Skeletal muscle tissue (tissue), 3 donors: ENCODE measurements at regions not wholly inside any gene's neighbourhood (a gene's known extent, or its start where the extent isn't known, plus 50 kb on each side); places are given as distances from the start of the nearest gene placed in this dataset.

Experiments
- H3K27ac ChIP-seq: one replicate; pipeline ENCODE4 v1.7.0; 2013; ENCODE audit warnings: mild to moderate bottlenecking, low read depth, low read length, inconsistent platforms
- H3K27me3 ChIP-seq, 3 donors: one replicate each; pipeline ENCODE4 v1.7.0; 2013; ENCODE audit warnings: low read length in 3 of 3; ENCODE audit not compliant: control insufficient read depth in 3 of 3, insufficient read depth in 3 of 3
- H3K36me3 ChIP-seq, 3 donors: one replicate each; pipeline ENCODE4 v1.7.0; 2013; ENCODE audit warnings: low read length in 3 of 3; ENCODE audit not compliant: control insufficient read depth in 3 of 3, insufficient read depth in 3 of 3
- H3K4me1 ChIP-seq, 3 donors: one replicate each; pipeline ENCODE4 v1.7.0; 2013; ENCODE audit warnings: low read length in 3 of 3, mild to moderate bottlenecking in 3 of 3; ENCODE audit not compliant: control insufficient read depth in 3 of 3, insufficient read depth in 3 of 3
- H3K4me3 ChIP-seq, 3 donors: one replicate each; pipeline ENCODE4 v1.7.0; 2013; ENCODE audit warnings: low read length in 3 of 3
- H3K9ac ChIP-seq, 3 donors: one replicate each; pipeline ENCODE4 v1.7.0; 2013; ENCODE audit warnings: low read length in 3 of 3, mild to moderate bottlenecking in 3 of 3, moderate library complexity in 2 of 3, low read depth in 1 of 3
- H3K9me3 ChIP-seq, 3 donors: one replicate each; pipeline ENCODE4 v1.7.0; 2013; ENCODE audit warnings: low read length in 3 of 3; ENCODE audit not compliant: control insufficient read depth in 3 of 3
- donor health status: Osteomylitis.

- Histone ChIP-seq H3K4me1 (no peaks in the 10 kb centered on the region), H3K9me3 (peaks cover 0 to 4% (median 0%) of the 10 kb centered on the region in 3 donors), H3K27me3 (peaks cover 0 to 31% (median 0%) of the 10 kb centered on the region in 3 donors), H3K36me3 (no peaks in the 10 kb centered on the region), H3K27ac (no peak overlapping the region), H3K4me3 (no peak overlapping the region), H3K9ac (no peak overlapping the region)
Observed at GRCh38 chr22:49417833-49418232, 409.8 kb downstream of the BRD1 start.

GRCh38 chr22:49417326-49417725 is 410.3 kb downstream of the BRD1 start:
- Histone ChIP-seq H3K9me3 (peaks cover 0 to 4% (median 0%) of the 10 kb centered on the region in 3 donors), H3K27ac (no peak overlapping the region), H3K27me3 (peaks cover 0 to 31% (median 0%) of the 10 kb centered on the region in 3 donors), H3K4me1 (no peaks in the 10 kb centered on the region), H3K4me3 (no peak overlapping the region), H3K36me3 (no peaks in the 10 kb centered on the region), H3K9ac (no peak overlapping the region)

- H3K9me3 ChIP-seq: peaks cover 0 to 4% (median 0%) of the 10 kb centered on the region in 3 donors
- no peak overlapping the region for H3K4me3 ChIP-seq
- no peaks in the 10 kb centered on the region for H3K4me1 ChIP-seq
- peaks cover 0 to 34% (median 3%) of the 10 kb centered on the region in 3 donors for H3K27me3 ChIP-seq
- H3K9ac ChIP-seq: no peak overlapping the region
- no peaks in the 10 kb centered on the region for H3K36me3 ChIP-seq
- H3K27ac ChIP-seq: no peak overlapping the region
Observed at GRCh38 chr22:49415151-49415951, 412.3 kb downstream of the BRD1 start.

- Histone ChIP-seq H3K27me3 (peaks cover 0 to 32% (median 3%) of the 10 kb centered on the region in 3 donors), H3K4me1 (no peaks in the 10 kb centered on the region), H3K9me3 (no peaks in the 10 kb centered on the region), H3K27ac (no peak overlapping the region), H3K9ac (no peak overlapping the region), H3K4me3 (no peak overlapping the region), H3K36me3 (no peaks in the 10 kb centered on the region)
Observed at GRCh38 chr22:49413551-49413950, 414.1 kb downstream of the BRD1 start.

- H3K27me3 ChIP-seq: peaks cover 0 to 28% (median 3%) of the 10 kb centered on the region in 3 donors
- no peaks in the 10 kb centered on the region for H3K9me3 ChIP-seq
- H3K36me3 ChIP-seq: no peaks in the 10 kb centered on the region
Observed at GRCh38 chr22:49413146-49413545, 414.5 kb downstream of the BRD1 start.

GRCh38 chr22:49412236-49412635 is 415.4 kb downstream of the BRD1 start:
- Histone ChIP-seq H3K9me3 (no peaks in the 10 kb centered on the region), H3K9ac (no peak overlapping the region), H3K36me3 (no peaks in the 10 kb centered on the region), H3K27me3 (peaks cover 0 to 27% (median 3%) of the 10 kb centered on the region in 3 donors), H3K4me3 (no peak overlapping the region), H3K4me1 (no peaks in the 10 kb centered on the region), H3K27ac (no peak overlapping the region)

More at GRCh38 chr22:49413146-49413545, 414.5 kb downstream of the BRD1 start:
- no peak overlapping the region for H3K4me3 ChIP-seq
- no peaks in the 10 kb centered on the region for H3K4me1 ChIP-seq
- no peak overlapping the region for H3K9ac ChIP-seq
- H3K27ac ChIP-seq: no peak overlapping the region

- Histone ChIP-seq H3K27me3 (peaks cover 0 to 28% (median 3%) of the 10 kb centered on the region in 3 donors), H3K4me3 (no peak overlapping the region), H3K36me3 (no peaks in the 10 kb centered on the region), H3K27ac (no peak overlapping the region), H3K4me1 (no peaks in the 10 kb centered on the region), H3K9me3 (no peaks in the 10 kb centered on the region), H3K9ac (no peak overlapping the region)
Observed at GRCh38 chr22:49411236-49411635, 416.4 kb downstream of the BRD1 start.

- Histone ChIP-seq H3K9me3 (no peaks in the 10 kb centered on the region), H3K4me1 (no peaks in the 10 kb centered on the region), H3K4me3 (no peak overlapping the region), H3K36me3 (no peaks in the 10 kb centered on the region), H3K27ac (no peak overlapping the region), H3K27me3 (peaks cover 3 to 16% (median 4%) of the 10 kb centered on the region in 3 donors), H3K9ac (no peak overlapping the region)
Observed at GRCh38 chr22:49408102-49408836, 419.4 kb downstream of the BRD1 start.

- Histone ChIP-seq H3K4me3 (no peak overlapping the region), H3K27ac (no peak overlapping the region), H3K4me1 (no peaks in the 10 kb centered on the region), H3K36me3 (no peaks in the 10 kb centered on the region), H3K9me3 (peaks cover 0 to 1% (median 0%) of the 10 kb centered on the region in 3 donors), H3K27me3 (peaks cover 3 to 15% (median 7%) of the 10 kb centered on the region in 3 donors), H3K9ac (no peak overlapping the region)
Observed at GRCh38 chr22:49406879-49407587, 420.6 kb downstream of the BRD1 start.
